ENCODE measurements at regions not wholly inside any gene's neighbourhood (a gene's known extent, or its start where the extent isn't known, plus 50 kb on each side); places are given as distances from the start of the nearest gene placed in this dataset.

DNA sequence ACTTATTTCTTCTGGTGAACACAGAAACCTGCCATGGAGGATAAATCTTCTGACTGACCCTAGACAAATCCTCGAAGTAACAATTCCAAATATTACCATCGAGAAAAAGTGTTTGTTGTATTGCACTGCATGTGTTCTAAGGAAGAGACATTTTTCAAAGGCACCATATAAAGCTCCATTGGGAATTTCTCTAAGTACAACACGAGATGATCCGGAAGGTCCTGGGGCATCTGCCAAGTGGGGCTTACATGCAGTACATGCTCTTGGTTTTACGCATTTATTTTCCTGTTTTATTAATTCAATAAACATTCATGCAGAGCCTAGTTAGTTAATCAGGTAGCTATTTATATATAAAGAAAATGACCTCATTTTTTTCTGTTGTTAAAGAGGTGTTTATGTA is 692.0 kb upstream of the IGFBP3 start:
- TF ChIP-seq MAFK (IDR thresholded peaks at IDR 0.05; ENCODE audit: low read depth, low read length) (no peak), BHLHE40 (IDR thresholded peaks at IDR 0.05; ENCODE audit: low read depth, low read length) (no peak)
- TF ChIP-seq, protein P1, sequence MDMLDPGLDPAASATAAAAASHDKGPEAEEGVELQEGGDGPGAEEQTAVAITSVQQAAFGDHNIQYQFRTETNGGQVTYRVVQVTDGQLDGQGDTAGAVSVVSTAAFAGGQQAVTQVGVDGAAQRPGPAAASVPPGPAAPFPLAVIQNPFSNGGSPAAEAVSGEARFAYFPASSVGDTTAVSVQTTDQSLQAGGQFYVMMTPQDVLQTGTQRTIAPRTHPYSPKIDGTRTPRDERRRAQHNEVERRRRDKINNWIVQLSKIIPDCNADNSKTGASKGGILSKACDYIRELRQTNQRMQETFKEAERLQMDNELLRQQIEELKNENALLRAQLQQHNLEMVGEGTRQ (IDR thresholded peaks at IDR 0.05; ENCODE audit: low read depth, low read length), result no peak

Data from IMR-90 (cell line).